Heart left ventricle (tissue), 16 donors: ENCODE measurements at regions not wholly inside any gene's neighbourhood (a gene's known extent, or its start where the extent isn't known, plus 50 kb on each side); places are given as distances from the start of the nearest gene placed in this dataset.

Source experiments
- ATAC-seq, 4 donors: fragments of 200-7000 bp; cut with Tn5 transposase; one replicate each; pipeline ENCODE4 v1.9.1; 2020 to 2022; ENCODE audit warnings: moderate library complexity in 4 of 4, mild to moderate bottlenecking in 3 of 4, moderate number of reproducible peaks in 1 of 4
- DNase-seq, 5 donors: peaks; one replicate each; pipeline ENCODE4 v3.0.0-alpha.2; 2020
- H3K27ac ChIP-seq, 12 donors: fragments of 200-600 bp; sonication (generic) in 4 of 12; one replicate each; pipeline versions ENCODE4 v1.5.0 to v1.8.0; 2016 to 2022; ENCODE audit warnings: mild to moderate bottlenecking in 2 of 12
- H3K27me3 ChIP-seq, 9 donors: fragments of 200-600 bp; sonication (generic) in 2 of 9; one replicate each; pipeline versions ENCODE4 v1.5.1 to v1.8.0; 2016 to 2022; ENCODE audit warnings: mild to moderate bottlenecking in 3 of 9
- H3K36me3 ChIP-seq, 9 donors: fragments of 200-600 bp; sonication (generic) in 2 of 9; one replicate each; pipeline versions ENCODE4 v1.5.0 to v1.8.0; 2018 to 2022; ENCODE audit warnings: mild to moderate bottlenecking in 2 of 9
- H3K4me1 ChIP-seq, 12 donors: fragments of 200-600 bp; sonication (generic) in 4 of 12; one replicate each; pipeline versions ENCODE4 v1.5.0 to v1.8.0; 2016 to 2022; ENCODE audit warnings: mild to moderate bottlenecking in 3 of 12
- H3K4me3 ChIP-seq, 12 donors: fragments of 200-600 bp; sonication (generic) in 4 of 12; one replicate each; pipeline versions ENCODE4 v1.5.0 to v1.8.0; 2017 to 2022; ENCODE audit warnings: mild to moderate bottlenecking in 9 of 12, moderate library complexity in 4 of 12
- H3K9me3 ChIP-seq, 12 donors: fragments of 200-600 bp; sonication (generic) in 4 of 12; one replicate each; pipeline versions ENCODE4 v1.5.0 to v1.8.0; 2016 to 2022; ENCODE audit warnings: mild to moderate bottlenecking in 1 of 12
- CTCF ChIP-seq, 12 donors: fragments of 200-600 bp; sonication (generic) in 4 of 12; IDR thresholded peaks; one replicate each; pipeline versions ENCODE4 v1.5.0 to v1.8.0; 2018 to 2022; ENCODE audit warnings: antibody characterized with exemption in 12 of 12, mild to moderate bottlenecking in 5 of 12
- POLR2A ChIP-seq, 2 donors: fragments of 450-650 bp; IDR thresholded peaks; one replicate each; pipeline ENCODE4 v1.6.1; 2017; ENCODE audit warnings: antibody characterized with exemption in 2 of 2, mild to moderate bottlenecking in 2 of 2, moderate library complexity in 2 of 2
- WGBS, 4 donors: extraction: QIAGEN DNeasy Blood & Tissue Kit in 2 of 4; methylation state at CpG; one replicate each; pipeline versions ENCODE4 v1.1.5 to v1.1.7; 2013 to 2018; 5-methylcytosine and 5-hydroxymethylcytosine counted together
- intact Hi-C, 10 donors: fragments of 100-400 bp; cut with DNase I; formaldehyde crosslinking; loops; one replicate each; pipeline versions ENCODE4 v1.11.1 to v1.14.2; 2022
- donor health status: ischemic (EF 13 %, LVEDD 7.1; RV severe dilation, severe dysfunction).
- donor health status: healthy with polysubstance abuse.
- donor health status: DM: no; HTN: yes; CAD: no.
- donor health status: DM: no; HTN: no; CAD: no.
- donor health status: ischemic (EF 25% LVEDD 6.9; RV normal size, moderate dysfunction).
- donor health status: ischemic (EF 25% LVEDD 5.7; RV mildly dilated, moderate dysfunction).
- donor health status: healthy.
- donor health status: DM: yes; HTN: yes; CAD: no.
- donor health status: ischemic (EF 35%, LVEDD 5.7; RV mildly dilated, moderate dysfunction).
- donor health status: nonischemic (EF 11% LVEDD 7.7; RV severe dilation, severe dysfunction).
- donor health status: DM: yes; HTN: yes; CAD: no.
- donor health status: PGD.
- donor health status: ischemic (EF 29% LVEDD 5.4; RV normal size, mild dysfunction).
- donor health status: nonischemic (EF 23%, LVEDD 6.1; RV moderate dilation, normal function).

DNA sequence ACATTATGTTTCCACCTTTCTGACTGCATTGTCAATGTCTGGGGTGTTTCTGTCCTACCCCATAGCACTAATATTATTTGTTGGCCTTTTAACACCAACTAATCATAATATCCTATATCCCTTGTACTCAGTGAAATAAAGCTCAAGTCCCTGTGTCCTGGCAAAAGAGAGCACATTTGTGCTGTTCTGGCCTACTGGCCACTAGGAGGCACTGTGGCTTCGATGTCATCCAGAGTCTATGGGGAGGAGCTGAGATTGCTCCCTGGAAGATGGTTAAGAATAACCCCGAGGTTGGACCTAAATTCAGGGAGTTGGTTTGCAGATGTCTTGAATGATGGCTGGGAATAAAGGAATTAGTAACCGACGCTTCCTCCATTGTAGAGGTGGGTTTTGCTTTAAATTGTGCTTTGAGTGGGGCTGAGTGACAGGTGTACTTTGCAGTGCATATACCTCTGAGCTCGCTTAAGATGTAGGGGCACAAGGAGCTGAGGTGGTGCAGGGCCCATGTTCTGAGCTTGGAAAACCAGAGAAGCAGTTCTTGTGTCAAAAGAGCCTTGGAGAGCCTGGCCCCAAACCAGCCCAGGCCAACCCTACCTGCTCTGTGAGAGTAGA lies 191.2 kb upstream of the PRSS1 start:
- Histone ChIP-seq H3K9me3 (no peaks in the 10 kb centered on the region), H3K27me3 (peaks cover 0 to 28% (median under 1%) of the 10 kb centered on the region in 9 donors), H3K36me3 (no peaks in the 10 kb centered on the region), H3K27ac (no peak overlapping the region), H3K4me1 (peaks cover 0 to 18% (median 0%) of the 10 kb centered on the region in 12 donors), H3K4me3 (no peak overlapping the region)
- 26 to 42% (median 34%) methylated on average over 5 of the region's 5 CpGs for WGBS, 4 donors
- DNase-seq (no peak), ATAC-seq (no peak)
- intact Hi-C loops, result no loop called here
- no peak for TF ChIP-seq POLR2A (IDR thresholded peaks at IDR 0.05)
- peak in 7 of 12 donors; percentile 22 to 58 (median 43) for TF ChIP-seq CTCF (IDR thresholded peaks at IDR 0.05)

GRCh38 chr7:142556740-142557139 lies 192.5 kb upstream of the PRSS1 start:
- ATAC-seq (peak in 3 of 4 donors; percentile 49 to 77 (median 70)), DNase-seq (peak in 4 of 5 donors; percentile 13 to 38 (median 30))
- TF ChIP-seq CTCF (IDR thresholded peaks at IDR 0.05) (no peak), POLR2A (IDR thresholded peaks at IDR 0.05) (no peak)
- H3K27ac ChIP-seq, result no peak overlapping the region
- intact Hi-C loops, result no loop called here
- WGBS, 4 donors, result 9 to 23% (median 20%) methylated on average over 5 of the region's 5 CpGs
- H3K36me3 ChIP-seq, result no peaks in the 10 kb centered on the region
- H3K27me3 ChIP-seq, result peaks cover 0 to 20% (median 0%) of the 10 kb centered on the region in 9 donors
- H3K9me3 ChIP-seq, result no peaks in the 10 kb centered on the region
- H3K4me3 ChIP-seq, result no peak overlapping the region
- H3K4me1 ChIP-seq, result peaks cover 0 to 18% (median 0%) of the 10 kb centered on the region in 12 donors

GRCh38 chr7:142554560-142555532 lies 194.4 kb upstream of the PRSS1 start:
- TF ChIP-seq CTCF (IDR thresholded peaks at IDR 0.05) (no peak), POLR2A (IDR thresholded peaks at IDR 0.05) (no peak)
- peaks cover 0 to 18% (median 0%) of the 10 kb centered on the region in 9 donors for H3K27me3 ChIP-seq
- intact Hi-C loops, result no loop called here
- no peak overlapping the region for H3K27ac ChIP-seq
- H3K9me3 ChIP-seq, result no peaks in the 10 kb centered on the region
- peaks cover 0 to 18% (median 0%) of the 10 kb centered on the region in 12 donors for H3K4me1 ChIP-seq
- no peak overlapping the region for H3K4me3 ChIP-seq
- DNase-seq (no peak), ATAC-seq (no peak)
- 66 to 73% (median 69%) methylated on average over 10 of the region's 10 CpGs for WGBS, 4 donors
- H3K36me3 ChIP-seq, result no peaks in the 10 kb centered on the region

- intact Hi-C loops, result no loop called here
- ATAC-seq, result no peak
These were observed 196.1 kb upstream of the PRSS1 start for GRCh38 chr7:142553216-142553615.

More at GRCh38 chr7:142553216-142553615, 196.1 kb upstream of the PRSS1 start:
- Histone ChIP-seq H3K4me3 (no peak overlapping the region), H3K4me1 (peaks cover 0 to 18% (median 0%) of the 10 kb centered on the region in 12 donors), H3K27me3 (peaks cover 0 to 6% (median 0%) of the 10 kb centered on the region in 9 donors), H3K27ac (no peak overlapping the region), H3K9me3 (no peaks in the 10 kb centered on the region), H3K36me3 (no peaks in the 10 kb centered on the region)
- WGBS, 4 donors, result 68 to 84% (median 73%) methylated on average over 2 of the region's 2 CpGs
- no peak for DNase-seq
- TF ChIP-seq POLR2A (IDR thresholded peaks at IDR 0.05), result no peak
- no peak for TF ChIP-seq CTCF (IDR thresholded peaks at IDR 0.05)
